IPS DF 19.7 (cell line): ENCODE measurements at regions not wholly inside any gene's neighbourhood (a gene's known extent, or its start where the extent isn't known, plus 50 kb on each side); places are given as distances from the start of the nearest gene placed in this dataset.
"Not testable (repeated sequence)": the region's sequence is repeated elsewhere in the genome, so short reads cannot be mapped to it uniquely, and the experiment has no call there.

ENCODE experiments used
- DNase-seq: peaks from one replicate; pipeline ENCODE4 v3.0.0-alpha.2; 2013; ENCODE audit warnings: low read depth, low spot score

DNA sequence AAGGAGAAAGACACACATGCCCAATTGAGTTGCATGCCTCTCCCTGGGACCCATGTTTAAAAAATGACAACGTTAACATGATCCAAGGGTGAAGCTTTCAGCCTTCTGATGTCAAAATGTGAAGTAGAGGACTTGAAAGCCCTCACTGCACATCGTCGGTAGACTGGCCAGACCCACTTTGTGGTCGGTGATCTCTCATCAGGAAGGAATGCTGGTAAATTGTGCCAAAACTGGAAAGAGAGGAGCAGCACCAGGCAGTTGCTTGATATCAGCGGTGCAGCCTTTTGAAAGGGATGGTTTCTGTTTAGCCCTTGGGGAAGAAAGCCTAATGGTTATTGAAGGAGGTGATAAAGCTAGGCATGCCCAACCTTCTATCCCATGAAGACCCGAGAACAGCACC is 125.3 kb upstream of the MARCHF11 start:
- DNase-seq, result no peak

GRCh38 chr5:16296946-16297345 is 117.4 kb upstream of the MARCHF11 start:
- no peak for DNase-seq

GRCh38 chr5:16291894-16292293 is 112.3 kb upstream of the MARCHF11 start:
- DNase-seq, result no peak

GRCh38 chr5:16291474-16291873 is 111.9 kb upstream of the MARCHF11 start:
- no peak for DNase-seq

DNA sequence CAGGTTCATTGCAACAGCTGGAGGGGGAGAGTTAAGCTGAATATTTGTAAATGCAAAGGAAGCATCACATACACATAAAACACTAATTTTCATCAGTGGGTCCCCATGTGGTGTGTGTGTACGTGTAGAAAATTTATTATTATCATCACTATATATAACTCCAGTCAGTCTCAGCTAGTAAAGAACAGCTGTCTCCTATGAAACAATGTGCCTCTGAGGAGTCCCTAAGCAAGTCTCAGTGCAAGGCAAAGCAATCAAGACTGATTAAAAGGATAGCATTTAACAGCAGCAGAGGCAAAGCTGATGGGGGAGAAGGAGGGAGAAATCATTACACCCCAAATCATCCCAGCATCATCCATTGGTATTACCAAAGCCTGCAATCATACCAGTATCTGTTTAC is 104.2 kb upstream of the MARCHF11 start:
- no peak for DNase-seq

DNA sequence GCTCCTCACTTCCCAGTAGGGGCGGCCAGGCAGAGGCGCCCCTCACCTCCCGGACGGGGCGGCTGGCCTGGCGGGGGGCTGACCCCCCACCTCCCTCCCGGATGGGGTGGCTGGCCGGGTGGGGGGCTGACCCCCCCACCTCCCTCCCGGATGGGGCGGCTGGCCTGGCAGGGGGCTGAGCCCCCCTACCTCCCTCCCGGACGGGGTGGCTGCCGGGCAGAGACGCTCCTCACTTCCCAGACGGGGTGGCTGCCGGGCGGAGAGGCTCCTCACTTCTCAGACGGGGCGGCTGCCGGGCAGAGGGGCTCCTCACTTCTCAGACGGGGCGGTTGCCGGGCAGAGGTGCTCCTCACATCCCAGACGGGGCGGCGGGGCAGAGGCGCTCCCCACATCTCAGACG is 97.3 kb upstream of the MARCHF11 start:
- not testable (repeated sequence) for DNase-seq

GRCh38 chr5:16271851-16272250 is 92.3 kb upstream of the MARCHF11 start:
- DNase-seq, result no peak

GRCh38 chr5:16265141-16265540 is 85.5 kb upstream of the MARCHF11 start:
- DNase-seq, result no peak

DNA sequence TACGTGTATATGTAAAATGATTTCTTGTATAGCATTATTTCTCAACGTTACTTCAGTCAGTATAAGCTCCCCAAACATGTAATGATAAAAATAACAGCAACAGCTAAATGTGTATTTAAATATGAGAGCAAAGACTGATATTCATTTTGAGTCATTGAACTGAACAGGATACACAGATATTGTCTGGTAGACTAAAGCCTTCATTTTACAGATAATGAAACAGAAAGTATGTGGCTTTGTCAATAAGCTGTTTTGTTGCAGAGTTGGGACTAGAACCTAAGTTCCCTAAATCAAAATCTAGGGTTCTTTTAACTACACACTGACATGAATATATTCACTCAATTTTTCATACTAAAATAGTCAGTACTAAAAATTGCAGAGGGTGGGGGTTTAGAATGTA is 80.4 kb upstream of the MARCHF11 start:
- no peak for DNase-seq

DNA sequence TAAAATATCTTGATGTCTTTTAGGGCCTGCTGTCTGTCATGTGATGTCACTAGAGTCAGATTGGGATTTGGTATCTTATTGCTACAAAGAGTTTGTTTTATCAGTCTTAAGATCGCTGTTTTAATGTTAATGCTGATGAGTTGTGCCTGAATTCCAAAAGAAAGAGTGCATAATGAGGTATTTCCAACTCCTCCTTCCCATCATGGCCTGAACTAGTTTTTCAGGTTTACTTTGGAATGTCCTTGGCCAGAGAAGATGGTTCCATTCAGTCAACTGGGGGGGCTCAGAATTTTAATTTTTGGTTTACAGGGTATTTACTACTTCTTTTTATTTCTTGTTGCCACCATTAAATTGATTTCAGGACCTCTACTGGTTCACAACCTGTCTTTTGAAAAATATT is 74.3 kb upstream of the MARCHF11 start:
- DNase-seq, result peak; percentile 15

DNA sequence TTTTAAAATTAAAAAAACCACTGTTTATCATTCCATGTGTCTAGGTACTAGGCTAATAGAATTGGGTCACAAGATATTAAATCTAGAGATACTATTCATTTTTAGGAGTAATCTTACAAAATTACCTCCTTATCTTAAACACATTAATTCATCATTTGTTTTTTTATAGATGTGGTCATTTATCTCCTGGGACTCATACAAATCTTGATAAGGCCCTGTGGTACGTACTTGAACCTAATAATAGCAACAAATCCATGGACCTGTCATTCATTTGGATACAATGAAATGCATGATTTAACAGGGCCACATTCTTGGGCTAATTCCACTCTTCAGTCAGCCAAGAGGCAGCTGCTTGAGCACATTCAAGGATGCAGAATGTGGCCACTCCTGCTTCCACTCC is 66.4 kb upstream of the MARCHF11 start:
- DNase-seq, result no peak

DNA sequence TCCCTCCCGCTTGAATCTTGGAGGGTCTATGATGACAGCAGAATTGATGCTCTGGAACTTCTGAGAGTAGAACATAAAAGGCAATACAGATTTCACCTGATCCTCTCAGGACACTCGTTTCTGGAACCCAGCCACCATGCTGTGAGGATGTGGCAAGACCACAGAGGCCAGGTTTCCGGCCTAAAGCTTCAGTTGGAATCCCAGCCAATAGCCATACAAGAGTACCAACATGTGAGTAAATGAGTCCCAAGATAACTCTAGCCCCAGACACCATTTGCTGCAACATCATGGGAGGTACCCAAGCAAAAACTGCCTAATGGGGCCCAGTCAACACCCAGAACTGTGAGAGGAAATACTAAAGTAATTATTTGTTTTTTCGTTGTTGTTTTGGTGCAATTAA is 65.7 kb upstream of the MARCHF11 start:
- DNase-seq, result no peak

- DNase-seq, result no peak
Observed at GRCh38 chr5:16238018-16238417, 58.4 kb upstream of the MARCHF11 start.

GRCh38 chr5:16234598-16234997 is 55.0 kb upstream of the MARCHF11 start:
- DNase-seq, result no peak

GRCh38 chr5:16233730-16234129 is 54.1 kb upstream of the MARCHF11 start:
- DNase-seq, result no peak

DNA sequence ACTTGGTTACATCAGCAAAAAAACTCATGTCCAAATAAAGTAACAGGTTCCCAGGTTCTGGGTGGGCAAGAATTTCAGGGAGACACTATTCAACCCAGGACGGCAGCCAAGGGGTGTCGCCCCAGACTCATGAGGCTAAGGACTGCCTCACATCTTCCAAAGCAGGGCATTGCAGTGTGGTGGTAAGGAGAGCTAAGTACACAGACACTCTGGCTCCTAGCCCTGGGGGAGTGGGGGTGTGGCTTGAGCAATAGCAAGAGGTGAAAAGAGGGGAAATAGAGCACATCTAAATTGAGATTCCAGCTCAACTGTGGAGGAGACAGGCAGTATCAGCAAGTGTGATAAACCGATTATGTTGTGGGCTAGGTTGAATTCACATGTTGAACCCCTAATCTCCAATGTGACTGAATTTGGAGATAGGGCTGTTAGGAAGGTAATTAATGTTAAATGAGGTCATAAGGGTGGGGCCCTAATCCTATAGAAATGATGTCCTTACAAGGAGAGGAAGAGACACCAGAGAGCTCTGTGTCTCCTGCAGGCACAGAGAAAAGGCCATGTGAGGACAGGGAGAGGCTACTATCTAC is 49.9 kb upstream of the MARCHF11 start:
- no peak for DNase-seq
